Ovary (tissue), 3 donors: ENCODE measurements at regions not wholly inside any gene's neighbourhood (a gene's known extent, or its start where the extent isn't known, plus 50 kb on each side); places are given as distances from the start of the nearest gene placed in this dataset.

Experiments used
- CTCF ChIP-seq, 3 donors: fragments of 450-650 bp in 2 of 3; fragments of 200-600 bp in 1 of 3; IDR thresholded peaks; one replicate each; pipeline versions ENCODE4 v1.5.1 to v1.8.0; 2016 to 2022; ENCODE audit warnings: antibody characterized with exemption in 3 of 3, mild to moderate bottlenecking in 1 of 3
- POLR2A ChIP-seq: fragments of 450-650 bp; IDR thresholded peaks from one replicate; pipeline ENCODE4 v1.6.1; 2017; ENCODE audit warnings: antibody characterized with exemption, mild to moderate bottlenecking, moderate library complexity
- donor health status: DM: no; HTN: no; CAD: no.

GRCh38 chrX:66988331-66988730 lies 349.5 kb upstream of the EDA2R start:
- TF ChIP-seq CTCF (IDR thresholded peaks at IDR 0.05) = no peak
- TF ChIP-seq POLR2A = no peak
